ENCODE measurements at regions not wholly inside any gene's neighbourhood (a gene's known extent, or its start where the extent isn't known, plus 50 kb on each side); places are given as distances from the start of the nearest gene placed in this dataset.
A peak's percentile ranks its signal among the peaks of the same experiment; 100 is the strongest.

DNA sequence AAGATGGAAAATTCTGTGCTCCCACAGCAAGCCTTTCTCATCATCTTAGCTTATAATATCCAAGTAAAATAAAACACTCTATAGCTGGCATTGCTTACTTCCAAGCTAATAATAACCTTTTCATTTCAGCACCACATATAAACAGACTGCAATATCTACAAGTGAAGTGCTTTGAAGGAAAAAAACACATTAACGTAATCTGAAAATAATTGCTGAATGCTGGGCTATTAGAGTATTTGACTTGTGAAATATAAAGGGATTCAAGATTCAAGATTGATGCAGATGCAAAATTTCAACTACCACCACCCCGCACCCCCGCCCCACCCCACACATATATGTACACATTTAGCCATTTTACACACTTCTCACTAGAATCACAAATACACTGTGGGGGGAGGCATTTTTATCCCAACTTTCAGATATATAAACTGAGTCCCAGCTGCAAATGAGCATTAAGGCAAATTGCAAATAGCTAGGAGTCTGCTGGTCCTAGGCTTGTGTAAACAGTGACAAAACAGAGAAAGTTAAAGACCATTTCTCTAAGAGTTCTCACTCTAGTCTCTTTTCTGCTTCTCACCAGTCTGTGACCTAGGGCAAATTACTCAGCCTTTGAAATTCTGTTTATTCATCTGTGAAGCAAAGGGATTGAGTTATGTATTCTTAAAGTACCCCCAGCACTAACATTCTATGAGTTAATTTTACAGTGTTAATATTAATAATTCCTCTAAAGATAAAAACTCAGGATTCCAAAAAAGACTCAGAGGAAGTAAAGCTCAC lies 489.4 kb downstream of the PRELID2 start:
- no peak for TF ChIP-seq POLR2A (IDR thresholded peaks at IDR 0.05; ENCODE audit: low read depth, low read length)
- no peak for DNase-seq (ENCODE audit: insufficient read length, low spot score)
- no peak for FAIRE-seq

- no peak for TF ChIP-seq POLR2A (IDR thresholded peaks at IDR 0.05; ENCODE audit: low read depth, low read length)
- FAIRE-seq (peak; percentile 27), DNase-seq (ENCODE audit: insufficient read length, low spot score) (no peak)
These were observed 493.3 kb downstream of the PRELID2 start for GRCh38 chr5:145341842-145342241.

DNA sequence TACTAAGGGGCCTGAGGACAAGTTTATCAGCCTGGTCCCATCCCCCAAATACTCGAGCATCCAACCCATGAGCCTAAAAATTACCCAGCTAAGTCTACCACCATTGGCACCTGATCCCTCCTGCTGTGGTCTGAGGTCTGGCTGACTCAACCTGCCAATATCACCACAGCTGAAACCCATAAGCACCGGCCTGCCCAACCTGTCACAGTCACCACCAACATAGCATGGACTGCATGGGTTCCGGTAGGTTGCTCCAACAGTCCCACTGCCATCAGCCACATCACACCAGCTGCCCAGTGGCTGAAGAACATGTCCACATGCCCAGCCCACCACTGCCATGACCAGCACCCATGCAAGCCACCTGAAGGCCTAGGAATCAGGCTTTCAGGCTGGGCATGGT lies 495.0 kb downstream of the PRELID2 start:
- FAIRE-seq: no peak
- no peak for TF ChIP-seq POLR2A (IDR thresholded peaks at IDR 0.05; ENCODE audit: low read depth, low read length)
- no peak for DNase-seq (ENCODE audit: insufficient read length, low spot score)

DNA sequence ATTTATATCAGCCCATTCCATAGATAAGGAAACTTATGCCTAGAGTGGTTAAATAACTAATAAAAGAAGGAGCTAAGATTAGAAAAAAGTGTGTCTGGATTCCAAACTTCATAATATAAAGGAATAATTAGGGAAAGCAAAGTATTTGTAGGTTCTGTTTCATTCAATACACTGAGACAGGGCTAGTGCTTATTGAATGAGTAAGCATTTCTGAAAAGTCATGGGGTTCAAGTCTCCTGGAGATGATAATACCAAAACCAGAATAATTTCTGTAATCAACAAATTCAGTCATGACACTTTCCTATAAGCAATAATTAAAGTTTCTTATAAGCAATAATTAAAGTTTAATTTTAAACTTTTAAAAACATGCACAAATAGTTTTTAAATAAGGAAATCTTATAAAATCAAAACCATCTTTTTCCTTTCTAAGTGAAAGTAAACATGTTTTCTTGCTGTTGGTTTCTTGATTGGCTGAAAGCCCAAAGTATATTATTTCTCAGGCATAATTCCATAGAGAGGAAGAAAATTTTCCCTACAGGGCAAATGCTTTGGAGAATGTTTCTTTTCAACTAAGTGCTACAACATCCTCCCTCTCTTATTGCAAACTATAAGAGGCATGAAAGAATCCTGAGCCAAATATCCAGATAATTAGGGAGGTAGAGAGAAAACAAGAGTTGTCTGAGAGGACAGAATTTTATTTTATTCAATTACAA lies 510.2 kb downstream of the PRELID2 start:
- no peak for FAIRE-seq
- no peak for DNase-seq (ENCODE audit: insufficient read length, low spot score)

DNA sequence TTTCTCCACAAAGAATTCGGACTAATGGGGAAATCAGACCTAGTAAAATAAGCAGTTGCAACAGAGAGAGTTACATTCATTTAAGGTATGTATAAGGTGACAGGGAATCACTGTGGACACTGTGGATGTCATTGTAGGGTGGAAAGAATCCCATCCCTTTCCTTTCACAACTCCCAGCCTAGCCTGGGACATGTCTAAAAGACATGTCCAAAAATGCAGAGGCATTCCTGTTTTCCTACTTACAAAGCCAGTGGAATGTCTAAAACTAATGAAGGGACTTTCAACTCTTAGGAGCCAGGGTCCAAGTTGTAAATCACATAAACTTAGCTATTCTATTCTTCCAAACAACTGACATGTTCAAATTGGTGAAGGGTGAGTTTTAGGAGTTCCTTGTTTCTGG lies 511.0 kb downstream of the PRELID2 start:
- TF ChIP-seq POLR2A (IDR thresholded peaks at IDR 0.05; ENCODE audit: low read depth, low read length): no peak

More for the DNA sequence above, 510.2 kb downstream of the PRELID2 start:
- TF ChIP-seq POLR2A (IDR thresholded peaks at IDR 0.05; ENCODE audit: low read depth, low read length): no peak

GRCh38 chr5:145316282-145316681 lies 518.9 kb downstream of the PRELID2 start:
- no peak for TF ChIP-seq POLR2A (IDR thresholded peaks at IDR 0.05; ENCODE audit: low read depth, low read length)
- DNase-seq (ENCODE audit: insufficient read length, low spot score) (no peak), FAIRE-seq (no peak)

More for the DNA sequence above, 511.0 kb downstream of the PRELID2 start:
- DNase-seq (ENCODE audit: insufficient read length, low spot score) (no peak), FAIRE-seq (no peak)

- no peak for DNase-seq (ENCODE audit: insufficient read length, low spot score)
- FAIRE-seq: no peak
- TF ChIP-seq POLR2A (IDR thresholded peaks at IDR 0.05; ENCODE audit: low read depth, low read length): no peak
These were observed 527.2 kb downstream of the PRELID2 start for GRCh38 chr5:145307866-145308382.

GRCh38 chr5:145295236-145295835 lies 539.8 kb downstream of the PRELID2 start:
- DNase-seq (ENCODE audit: insufficient read length, low spot score) (no peak), FAIRE-seq (no peak)
- no peak for TF ChIP-seq POLR2A (IDR thresholded peaks at IDR 0.05; ENCODE audit: low read depth, low read length)

- TF ChIP-seq POLR2A (IDR thresholded peaks at IDR 0.05; ENCODE audit: low read depth, low read length): no peak
- DNase-seq (ENCODE audit: insufficient read length, low spot score) (no peak), FAIRE-seq (no peak)
These were observed 540.8 kb downstream of the PRELID2 start for GRCh38 chr5:145294331-145294730.

GRCh38 chr5:145293716-145294115 lies 541.4 kb downstream of the PRELID2 start:
- no peak for FAIRE-seq
- no peak for TF ChIP-seq POLR2A (IDR thresholded peaks at IDR 0.05; ENCODE audit: low read depth, low read length)
- DNase-seq (ENCODE audit: insufficient read length, low spot score): no peak

DNA sequence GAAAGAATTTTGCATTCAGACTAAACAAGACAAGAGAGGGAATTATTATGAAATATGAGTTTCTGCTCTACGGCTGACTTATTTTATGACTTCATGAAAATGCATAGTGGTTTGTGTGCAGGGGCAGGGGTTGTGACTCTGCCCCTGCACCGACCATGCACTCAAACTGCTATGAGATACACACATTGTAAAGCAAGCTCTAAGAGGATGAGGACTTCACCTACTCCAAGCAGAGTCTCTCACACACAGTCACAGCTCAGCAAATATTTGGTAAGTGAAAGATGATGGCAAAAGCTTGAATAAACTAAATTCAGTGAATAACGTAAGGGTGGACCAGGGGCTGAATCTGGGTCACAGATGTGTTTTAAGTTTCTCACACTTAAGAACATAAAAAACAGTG lies 542.9 kb downstream of the PRELID2 start:
- TF ChIP-seq POLR2A (IDR thresholded peaks at IDR 0.05; ENCODE audit: low read depth, low read length): no peak
- FAIRE-seq: no peak
- no peak for DNase-seq (ENCODE audit: insufficient read length, low spot score)

DNA sequence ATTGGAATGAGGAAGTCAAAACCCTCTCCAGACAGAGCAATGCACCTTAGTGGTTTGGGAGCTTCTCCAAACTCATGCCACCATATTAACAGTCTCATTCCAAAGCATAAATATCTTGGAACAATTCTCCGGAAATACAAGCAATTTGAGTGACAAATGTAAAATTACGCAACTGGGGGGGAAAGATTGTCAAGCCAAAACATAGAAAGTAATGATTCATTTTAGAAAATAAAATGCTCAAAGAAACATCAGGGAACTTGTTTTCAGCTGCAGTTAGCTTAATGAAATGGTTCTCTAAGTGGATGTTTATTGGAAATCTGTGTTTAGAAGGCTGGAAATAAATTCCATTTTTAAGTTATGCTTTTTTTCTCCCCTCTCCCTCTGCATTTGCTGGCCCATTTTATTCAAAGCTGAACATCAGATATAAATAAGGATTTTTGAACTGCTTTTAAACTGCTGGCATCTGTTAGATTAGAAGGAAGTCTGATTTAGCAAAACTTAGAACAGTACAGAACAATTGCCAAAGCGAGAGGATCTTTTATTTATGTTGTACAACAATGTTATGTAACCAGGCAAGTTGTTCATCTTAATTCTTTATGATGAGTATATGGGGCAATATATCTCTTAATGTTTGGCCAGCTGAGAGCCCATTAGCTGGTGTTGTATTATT lies 551.9 kb downstream of the PRELID2 start:
- no peak for TF ChIP-seq POLR2A (IDR thresholded peaks at IDR 0.05; ENCODE audit: low read depth, low read length)
- DNase-seq (ENCODE audit: insufficient read length, low spot score) (no peak), FAIRE-seq (no peak)

DNA sequence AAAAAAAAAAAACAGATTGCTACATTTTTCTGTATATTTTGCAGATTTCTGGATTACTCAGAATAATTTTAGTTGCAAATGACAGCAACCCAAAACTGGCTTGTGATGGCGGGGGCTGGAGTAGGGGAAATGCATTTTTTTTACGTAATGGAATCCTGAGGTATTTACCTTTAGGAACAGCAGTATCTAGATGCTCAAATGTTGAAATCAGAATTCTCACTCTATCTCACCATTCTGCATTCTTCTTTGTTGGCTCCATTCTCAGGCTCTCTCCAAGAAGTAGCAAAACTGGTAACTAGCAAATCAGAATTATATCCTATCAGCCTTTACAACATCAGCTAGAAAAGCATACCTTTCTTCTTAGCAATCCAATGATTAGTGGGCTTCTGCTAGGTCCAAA lies 554.3 kb downstream of the PRELID2 start:
- TF ChIP-seq POLR2A (IDR thresholded peaks at IDR 0.05; ENCODE audit: low read depth, low read length): no peak
- no peak for FAIRE-seq

DNA sequence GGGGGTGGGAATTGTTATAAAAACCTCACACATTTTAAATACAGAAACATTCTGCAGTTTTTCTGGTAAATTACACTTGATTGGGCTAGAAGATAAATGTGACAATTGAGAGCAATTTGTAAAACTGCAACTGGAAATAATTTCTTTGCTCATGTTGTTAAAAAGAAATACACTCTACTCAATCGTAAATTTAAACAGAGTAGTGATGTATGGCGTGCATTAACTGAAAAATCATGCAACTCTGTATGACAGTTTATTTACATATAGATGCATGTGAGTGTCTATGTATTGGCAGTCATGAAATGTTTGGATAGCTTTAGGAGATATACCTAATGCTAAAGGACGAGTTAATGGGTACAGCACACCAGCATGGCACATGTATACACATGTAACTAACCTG lies 554.9 kb downstream of the PRELID2 start:
- no peak for DNase-seq (ENCODE audit: insufficient read length, low spot score)
- TF ChIP-seq POLR2A (IDR thresholded peaks at IDR 0.05; ENCODE audit: low read depth, low read length): no peak
- no peak for FAIRE-seq

More for the DNA sequence above, 554.3 kb downstream of the PRELID2 start:
- no peak for DNase-seq (ENCODE audit: insufficient read length, low spot score)

Data from H54 (cell line).